ENCODE measurements at regions not wholly inside any gene's neighbourhood (a gene's known extent, or its start where the extent isn't known, plus 50 kb on each side); places are given as distances from the start of the nearest gene placed in this dataset.
"Not testable (repeated sequence)": the region's sequence is repeated elsewhere in the genome, so short reads cannot be mapped to it uniquely, and the experiment has no call there.

DNA sequence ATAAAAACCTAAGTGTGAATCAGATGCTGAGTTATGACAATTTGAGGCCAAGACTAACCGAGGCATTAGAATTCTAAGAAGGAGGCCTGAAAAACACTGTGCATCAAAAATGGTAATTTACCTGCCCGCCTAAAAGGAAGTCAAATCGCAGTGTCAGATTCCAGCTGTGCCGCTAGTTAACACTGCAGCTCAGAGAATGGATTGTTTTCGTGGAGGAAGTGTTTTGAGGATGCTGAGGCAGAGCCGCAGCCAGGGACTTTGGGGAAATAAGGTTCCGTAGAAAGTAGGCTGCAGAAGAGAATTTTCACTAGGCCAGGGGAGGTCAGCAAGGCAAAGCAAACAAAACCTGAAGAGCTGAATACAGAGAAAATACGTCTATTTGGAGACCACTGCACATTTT, 226.4 kb upstream of the ISL1 start:
- no peak overlapping the region for H3K27ac ChIP-seq (ENCODE audit: low read length)
- H3K36me3 ChIP-seq (ENCODE audit: insufficient read depth, low read length), result no peaks in the 10 kb centered on the region
- H3K9ac ChIP-seq (ENCODE audit: low read depth, low read length), result no peak overlapping the region
- no peak for TF ChIP-seq CTCF (IDR thresholded peaks at IDR 0.05; ENCODE audit: borderline replicate concordance, extremely low read depth, low read length, poor library complexity, severe bottlenecking)
- TF ChIP-seq EZH2 (IDR thresholded peaks at IDR 0.05; ENCODE audit: borderline replicate concordance, low read depth, low read length, severe bottlenecking), result no peak
- no peaks in the 10 kb centered on the region for H3K4me1 ChIP-seq (ENCODE audit: insufficient read depth, low read length)
- H4K20me1 ChIP-seq (ENCODE audit: insufficient read depth, low read length), result no peaks in the 10 kb centered on the region
- no peaks in the 10 kb centered on the region for H3K9me3 ChIP-seq (ENCODE audit: insufficient read depth, low read length, severe bottlenecking)
- no peak overlapping the region for H2AFZ ChIP-seq (ENCODE audit: low read depth, low read length)
- H3K27me3 ChIP-seq (ENCODE audit: insufficient read depth, low read length, poor library complexity), result no peaks in the 10 kb centered on the region
- ATAC-seq (ENCODE audit: insufficient read depth, low read depth) (no peak), DNase-seq (no peak)
- H3K4me3 ChIP-seq (ENCODE audit: low read depth in 1 of 2, low read length in 2 of 2), result no peak overlapping the region
- no peak overlapping the region for H3K4me2 ChIP-seq (ENCODE audit: insufficient read depth, low read length)
- H3K79me2 ChIP-seq (ENCODE audit: insufficient read depth, low read length), result no peaks in the 10 kb centered on the region

- H3K36me3 ChIP-seq (ENCODE audit: insufficient read depth, low read length), result no peaks in the 10 kb centered on the region
- no peaks in the 10 kb centered on the region for H3K9me3 ChIP-seq (ENCODE audit: insufficient read depth, low read length, severe bottlenecking)
- H2AFZ ChIP-seq (ENCODE audit: low read depth, low read length), result no peak overlapping the region
- no peak for ATAC-seq (ENCODE audit: insufficient read depth, low read depth)
- no peaks in the 10 kb centered on the region for H3K79me2 ChIP-seq (ENCODE audit: insufficient read depth, low read length)
- no peaks in the 10 kb centered on the region for H3K4me1 ChIP-seq (ENCODE audit: insufficient read depth, low read length)
- H3K4me2 ChIP-seq (ENCODE audit: insufficient read depth, low read length), result no peak overlapping the region
- H3K4me3 ChIP-seq (ENCODE audit: low read depth in 1 of 2, low read length in 2 of 2), result no peak overlapping the region
- TF ChIP-seq CTCF (IDR thresholded peaks at IDR 0.05; ENCODE audit: borderline replicate concordance, extremely low read depth, low read length, poor library complexity, severe bottlenecking) (no peak), EZH2 (IDR thresholded peaks at IDR 0.05; ENCODE audit: borderline replicate concordance, low read depth, low read length, severe bottlenecking) (no peak)
- no peak overlapping the region for H3K27ac ChIP-seq (ENCODE audit: low read length)
- H3K27me3 ChIP-seq (ENCODE audit: insufficient read depth, low read length, poor library complexity), result no peaks in the 10 kb centered on the region
- H4K20me1 ChIP-seq (ENCODE audit: insufficient read depth, low read length), result no peaks in the 10 kb centered on the region
- H3K9ac ChIP-seq (ENCODE audit: low read depth, low read length), result no peak overlapping the region
- DNase-seq, result no peak
These were observed 224.1 kb upstream of the ISL1 start for GRCh38 chr5:51159164-51159563.

GRCh38 chr5:51159606-51160005, 223.6 kb upstream of the ISL1 start:
- H3K9me3 ChIP-seq (ENCODE audit: insufficient read depth, low read length, severe bottlenecking), result no peaks in the 10 kb centered on the region
- H3K4me2 ChIP-seq (ENCODE audit: insufficient read depth, low read length), result no peak overlapping the region
- no peak overlapping the region for H3K27ac ChIP-seq (ENCODE audit: low read length)
- H3K79me2 ChIP-seq (ENCODE audit: insufficient read depth, low read length), result no peaks in the 10 kb centered on the region
- H3K4me3 ChIP-seq (ENCODE audit: low read depth in 1 of 2, low read length in 2 of 2), result no peak overlapping the region
- TF ChIP-seq EZH2 (IDR thresholded peaks at IDR 0.05; ENCODE audit: borderline replicate concordance, low read depth, low read length, severe bottlenecking) (no peak), CTCF (IDR thresholded peaks at IDR 0.05; ENCODE audit: borderline replicate concordance, extremely low read depth, low read length, poor library complexity, severe bottlenecking) (no peak)
- DNase-seq, result no peak
- H2AFZ ChIP-seq (ENCODE audit: low read depth, low read length), result no peak overlapping the region
- H3K9ac ChIP-seq (ENCODE audit: low read depth, low read length), result no peak overlapping the region
- H3K27me3 ChIP-seq (ENCODE audit: insufficient read depth, low read length, poor library complexity), result no peaks in the 10 kb centered on the region
- H3K4me1 ChIP-seq (ENCODE audit: insufficient read depth, low read length), result no peaks in the 10 kb centered on the region
- ATAC-seq (ENCODE audit: insufficient read depth, low read depth), result no peak
- H4K20me1 ChIP-seq (ENCODE audit: insufficient read depth, low read length), result no peaks in the 10 kb centered on the region
- no peaks in the 10 kb centered on the region for H3K36me3 ChIP-seq (ENCODE audit: insufficient read depth, low read length)

DNA sequence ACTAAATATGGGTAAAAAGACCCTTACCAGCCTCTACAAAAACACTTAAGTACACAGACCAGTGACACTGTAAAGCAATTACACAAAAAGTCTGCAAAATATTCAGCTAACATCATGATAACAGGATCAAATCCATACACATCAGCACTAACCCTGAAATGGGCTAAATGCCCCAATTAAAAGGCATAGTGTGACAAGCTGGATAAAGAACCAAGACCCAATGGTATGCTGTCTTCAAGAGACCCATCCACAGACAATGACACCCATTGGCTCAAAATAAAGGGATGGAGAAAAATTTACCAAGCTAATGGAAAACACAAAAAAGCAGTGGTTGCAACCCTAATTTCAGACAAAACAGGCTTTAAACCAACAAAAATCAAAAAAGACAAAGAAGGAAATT, 221.0 kb upstream of the ISL1 start:
- Histone ChIP-seq H3K4me3 (ENCODE audit: low read depth in 1 of 2, low read length in 2 of 2) (no peak overlapping the region), H3K9me3 (ENCODE audit: insufficient read depth, low read length, severe bottlenecking) (no peaks in the 10 kb centered on the region), H2AFZ (ENCODE audit: low read depth, low read length) (no peak overlapping the region), H3K9ac (ENCODE audit: low read depth, low read length) (no peak overlapping the region), H4K20me1 (ENCODE audit: insufficient read depth, low read length) (no peaks in the 10 kb centered on the region), H3K36me3 (ENCODE audit: insufficient read depth, low read length) (no peaks in the 10 kb centered on the region), H3K27ac (ENCODE audit: low read length) (no peak overlapping the region), H3K4me1 (ENCODE audit: insufficient read depth, low read length) (no peaks in the 10 kb centered on the region), H3K4me2 (ENCODE audit: insufficient read depth, low read length) (no peak overlapping the region), H3K27me3 (ENCODE audit: insufficient read depth, low read length, poor library complexity) (no peaks in the 10 kb centered on the region), H3K79me2 (ENCODE audit: insufficient read depth, low read length) (no peaks in the 10 kb centered on the region)
- no peak for DNase-seq
- no peak for ATAC-seq (ENCODE audit: insufficient read depth, low read depth)
- TF ChIP-seq CTCF (IDR thresholded peaks at IDR 0.05; ENCODE audit: borderline replicate concordance, extremely low read depth, low read length, poor library complexity, severe bottlenecking), result no peak
- no peak for TF ChIP-seq EZH2 (IDR thresholded peaks at IDR 0.05; ENCODE audit: borderline replicate concordance, low read depth, low read length, severe bottlenecking)

DNA sequence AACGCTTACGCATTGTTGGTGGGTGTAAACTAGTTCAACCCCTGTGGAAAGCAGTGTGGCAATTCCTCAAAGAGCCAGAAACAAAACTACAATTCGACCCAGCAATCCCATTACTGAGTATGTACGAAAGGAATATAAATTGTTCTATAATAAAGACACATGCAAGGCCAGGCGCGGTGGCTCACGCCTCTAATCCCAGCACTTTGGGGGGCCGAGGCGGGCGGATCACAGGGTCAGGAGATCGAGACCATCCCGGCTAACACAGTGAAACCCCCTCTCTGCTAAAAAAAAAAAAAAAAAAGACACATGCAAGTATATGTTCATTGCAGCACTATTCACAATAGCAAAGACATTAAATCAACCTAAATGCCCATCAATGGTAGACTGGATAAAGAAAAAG, 217.6 kb upstream of the ISL1 start:
- not testable (repeated sequence) for H4K20me1 ChIP-seq (ENCODE audit: insufficient read depth, low read length); H3K79me2 ChIP-seq (ENCODE audit: insufficient read depth, low read length); H3K27me3 ChIP-seq (ENCODE audit: insufficient read depth, low read length, poor library complexity); H3K27ac ChIP-seq (ENCODE audit: low read length); H3K36me3 ChIP-seq (ENCODE audit: insufficient read depth, low read length); H3K9ac ChIP-seq (ENCODE audit: low read depth, low read length); H3K4me3 ChIP-seq (ENCODE audit: low read depth in 1 of 2, low read length in 2 of 2); DNase-seq; ATAC-seq (ENCODE audit: insufficient read depth, low read depth); H2AFZ ChIP-seq (ENCODE audit: low read depth, low read length); H3K4me2 ChIP-seq (ENCODE audit: insufficient read depth, low read length); H3K9me3 ChIP-seq (ENCODE audit: insufficient read depth, low read length, severe bottlenecking); H3K4me1 ChIP-seq (ENCODE audit: insufficient read depth, low read length)

Data from DND-41 (cell line).